HG02970 (cell line): ENCODE measurements at regions not wholly inside any gene's neighbourhood (a gene's known extent, or its start where the extent isn't known, plus 50 kb on each side); places are given as distances from the start of the nearest gene placed in this dataset.
"Not testable (repeated sequence)": the region's sequence is repeated elsewhere in the genome, so short reads cannot be mapped to it uniquely, and the experiment has no call there.

Experiments
- ATAC-seq: cut with Tn5 transposase; IDR thresholded peaks from one replicate; pipeline ENCODE4 v1.9.1; 2021; ENCODE audit warnings: mild to moderate bottlenecking, moderate library complexity, moderate number of reproducible peaks; ENCODE audit not compliant: unreplicated experiment, low FRiP score

DNA sequence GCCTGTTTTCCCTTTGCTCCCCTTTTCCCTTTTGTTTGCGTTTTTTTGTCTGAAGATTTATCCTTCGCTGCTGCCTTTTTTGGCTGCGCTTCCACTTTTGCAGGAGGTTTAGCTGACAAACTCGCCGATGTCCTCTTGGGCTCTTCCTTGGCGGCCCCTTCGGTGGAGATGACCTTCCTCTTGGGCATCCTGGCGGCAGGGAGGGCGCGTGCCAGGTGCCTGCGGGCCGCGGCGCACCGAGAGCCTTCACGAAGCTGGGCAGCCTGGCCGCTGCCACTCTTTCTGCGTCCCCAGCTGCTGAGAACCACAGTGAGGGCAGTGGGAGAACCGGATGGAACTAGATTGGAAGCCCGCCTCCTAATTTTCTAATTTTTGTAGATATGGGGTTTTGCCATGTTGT lies 197.1 kb upstream of the C2CD4B start:
- no peak for ATAC-seq

GRCh38 chr15:62362608-62363007 lies 197.5 kb upstream of the C2CD4B start:
- ATAC-seq = no peak

GRCh38 chr15:62363913-62364312 lies 198.8 kb upstream of the C2CD4B start:
- ATAC-seq = no peak

DNA sequence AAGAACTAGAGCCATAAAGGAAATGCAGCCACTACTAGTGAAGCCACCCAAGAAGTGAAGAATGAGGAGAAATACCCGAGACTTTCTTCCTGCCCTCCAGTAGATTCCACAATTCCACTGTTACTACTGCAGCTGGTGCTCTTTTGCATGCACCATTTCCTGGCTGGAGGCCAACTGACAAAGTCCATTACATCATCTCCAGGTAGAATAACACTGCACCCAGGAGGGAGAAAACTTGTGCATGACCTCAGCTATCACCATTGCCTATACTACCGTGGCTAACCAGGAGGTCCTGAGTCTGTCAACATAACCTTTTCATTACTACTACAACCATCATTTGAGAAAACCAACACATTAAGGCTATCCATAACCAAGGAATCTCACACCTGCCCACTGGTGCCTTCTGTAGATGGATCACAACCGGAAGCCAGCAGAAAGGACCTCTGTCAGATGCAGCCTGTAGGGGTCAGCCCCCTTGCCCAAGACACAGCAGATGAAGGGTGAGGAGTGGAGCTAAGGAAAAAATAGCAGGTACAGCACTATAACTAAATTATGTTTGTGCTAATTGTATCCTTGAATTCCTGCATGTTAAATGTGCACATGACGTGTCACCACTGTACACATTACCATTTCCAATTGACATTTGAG lies 200.8 kb upstream of the C2CD4B start:
- ATAC-seq = no peak

GRCh38 chr15:62369454-62369853 lies 204.4 kb upstream of the C2CD4B start:
- no peak for ATAC-seq

DNA sequence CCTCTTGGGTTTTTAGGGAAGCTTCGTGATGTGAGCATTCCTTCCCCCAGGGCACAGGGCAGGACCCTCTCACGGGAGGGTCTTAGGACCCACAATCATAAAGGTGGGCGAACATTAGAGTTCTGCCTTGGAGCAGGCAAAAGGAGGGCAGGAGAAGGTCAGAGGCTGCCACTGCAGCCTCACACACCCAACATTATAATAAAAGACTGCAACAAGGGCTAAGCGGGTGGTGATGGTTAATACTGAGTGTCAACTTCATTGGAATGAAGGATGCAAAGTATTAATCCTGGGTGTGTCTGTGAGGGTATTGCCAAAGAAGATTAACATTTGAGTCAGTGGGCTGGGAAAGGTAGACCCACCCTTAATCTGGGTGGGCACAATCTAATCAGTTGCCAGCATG lies 206.6 kb upstream of the C2CD4B start:
- not testable (repeated sequence) for ATAC-seq

DNA sequence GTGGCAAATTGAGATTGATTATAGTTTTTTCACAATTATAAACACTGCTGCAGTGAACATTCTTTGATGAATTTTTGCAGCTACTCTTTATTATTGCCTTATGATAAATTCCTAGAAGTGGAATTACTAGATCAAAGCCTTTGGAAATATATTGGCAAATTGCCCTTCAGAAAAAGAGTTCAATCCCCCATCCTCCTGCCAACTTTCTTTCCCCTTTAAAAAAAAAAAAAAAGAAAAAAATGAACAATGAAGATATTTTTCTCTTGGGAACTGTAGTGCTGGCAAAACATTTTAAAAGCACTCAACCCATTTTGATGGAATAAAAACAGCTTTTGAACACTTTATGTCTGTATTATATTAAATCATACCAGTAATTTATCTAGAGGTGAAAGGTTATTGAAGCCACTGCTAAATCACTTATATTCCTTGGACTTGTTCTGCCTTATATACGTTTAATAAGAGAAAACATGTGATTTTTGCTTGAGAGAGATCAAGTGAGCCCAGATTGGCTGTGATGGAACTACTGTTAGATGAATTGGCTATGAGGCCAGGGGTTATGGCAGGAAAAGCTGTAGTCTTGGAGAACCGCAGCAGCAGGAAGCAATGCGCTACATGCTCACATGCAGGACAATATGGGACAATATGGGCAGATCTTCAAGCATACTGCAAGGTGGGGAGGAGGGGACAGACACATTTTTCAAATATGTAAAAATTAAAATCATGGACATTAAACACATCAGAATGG lies 212.8 kb upstream of the C2CD4B start:
- ATAC-seq = no peak

GRCh38 chr15:62378772-62379498 lies 213.8 kb upstream of the C2CD4B start:
- ATAC-seq = no peak

DNA sequence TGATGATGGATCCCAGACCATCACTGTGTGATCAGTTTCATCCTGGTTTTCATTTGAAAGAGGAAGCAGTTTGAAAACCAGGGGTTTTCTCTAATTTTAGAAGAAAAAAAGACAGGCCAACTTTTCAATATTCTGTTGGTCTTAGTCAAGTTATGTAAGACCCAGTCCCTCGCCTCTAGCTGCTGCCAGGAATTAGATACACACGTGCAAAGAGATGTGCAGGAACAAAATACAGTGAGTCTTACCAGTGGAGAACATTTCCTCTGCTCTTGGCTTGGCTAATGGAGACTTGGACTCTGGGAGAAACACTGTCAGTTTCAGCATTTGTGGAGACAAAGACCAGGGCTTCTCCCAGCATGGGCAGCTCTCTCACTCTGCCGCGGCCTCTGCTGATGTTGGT lies 214.9 kb upstream of the C2CD4B start:
- no peak for ATAC-seq

- ATAC-seq = no peak
Observed at GRCh38 chr15:62382046-62382445, 217.0 kb upstream of the C2CD4B start.

DNA sequence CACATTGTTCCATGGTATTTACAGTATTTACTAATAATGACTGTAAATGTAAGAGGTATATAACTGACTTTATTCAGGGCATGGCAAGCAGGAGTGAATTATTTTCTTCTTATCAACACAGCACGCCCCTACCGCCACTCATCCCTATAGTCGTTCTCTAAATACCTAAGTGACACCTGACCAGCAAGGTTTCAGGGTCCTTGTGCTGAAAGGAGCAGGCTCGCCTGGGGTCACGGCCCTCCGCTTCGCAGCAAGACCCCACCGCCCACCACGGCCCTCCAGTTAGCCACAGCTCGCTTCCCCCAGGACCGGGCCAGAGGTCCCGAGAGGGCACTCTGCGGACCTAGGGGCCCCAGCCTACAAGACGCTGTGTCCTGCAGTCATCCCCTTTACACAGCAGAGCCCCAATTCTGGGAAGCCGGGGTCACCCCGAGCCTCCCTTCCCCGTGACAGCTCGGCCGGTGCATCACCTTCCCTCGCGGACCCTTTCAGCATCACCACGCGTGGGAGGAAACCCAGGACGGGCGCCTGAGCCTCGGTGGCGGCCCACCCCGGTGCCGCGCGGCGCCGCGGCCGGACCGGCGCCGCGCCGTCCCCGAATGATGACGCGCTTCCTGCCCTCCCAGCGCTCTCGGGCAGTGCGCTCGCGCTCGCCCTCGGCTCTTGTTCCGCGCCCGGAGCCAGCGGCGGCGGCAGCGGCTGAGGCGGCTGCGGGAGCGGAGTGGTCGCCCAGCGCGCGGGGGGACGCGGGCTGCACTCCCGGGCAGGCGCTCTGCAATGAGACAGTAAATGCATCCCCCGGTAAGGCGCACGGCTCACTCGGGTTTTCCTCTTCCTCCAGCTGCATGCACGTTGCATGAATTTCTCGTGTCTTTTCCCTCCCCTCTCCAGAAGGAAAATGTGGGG lies 225.1 kb upstream of the C2CD4B start, which contains the start of gene TLN2:
Gene TLN2, plus strand, starts transcription at position 666 of the 906 bp plus-strand sequence.
- peak; percentile 92 for ATAC-seq

- ATAC-seq = no peak
Observed at GRCh38 chr15:62390791-62391640, 225.9 kb upstream of the C2CD4B start.

GRCh38 chr15:62391641-62392262 lies 226.7 kb upstream of the C2CD4B start:
- no peak for ATAC-seq

DNA sequence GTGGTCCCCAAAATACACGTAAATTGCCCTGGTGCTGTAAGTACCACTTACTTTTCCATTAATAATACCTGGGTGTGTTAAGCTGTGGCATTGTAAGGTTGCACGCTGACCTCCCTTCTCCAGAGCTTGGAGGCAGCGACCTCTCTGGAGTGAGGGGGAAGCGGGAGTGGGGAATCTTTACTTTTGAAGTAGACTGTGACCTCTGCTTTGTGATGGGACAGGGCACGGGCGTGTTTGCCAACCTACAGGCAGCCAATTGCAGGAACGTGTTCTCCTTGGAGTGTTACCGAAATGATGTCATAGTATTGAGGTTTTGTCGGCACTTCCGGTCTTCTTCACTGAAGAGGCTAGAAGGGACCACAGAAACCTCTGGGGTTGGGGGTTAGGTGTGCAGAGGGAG lies 227.3 kb upstream of the C2CD4B start:
- ATAC-seq = no peak

- ATAC-seq = no peak
Observed at GRCh38 chr15:62393196-62393595, 228.1 kb upstream of the C2CD4B start.

GRCh38 chr15:62394079-62394478 lies 229.0 kb upstream of the C2CD4B start:
- ATAC-seq = no peak

DNA sequence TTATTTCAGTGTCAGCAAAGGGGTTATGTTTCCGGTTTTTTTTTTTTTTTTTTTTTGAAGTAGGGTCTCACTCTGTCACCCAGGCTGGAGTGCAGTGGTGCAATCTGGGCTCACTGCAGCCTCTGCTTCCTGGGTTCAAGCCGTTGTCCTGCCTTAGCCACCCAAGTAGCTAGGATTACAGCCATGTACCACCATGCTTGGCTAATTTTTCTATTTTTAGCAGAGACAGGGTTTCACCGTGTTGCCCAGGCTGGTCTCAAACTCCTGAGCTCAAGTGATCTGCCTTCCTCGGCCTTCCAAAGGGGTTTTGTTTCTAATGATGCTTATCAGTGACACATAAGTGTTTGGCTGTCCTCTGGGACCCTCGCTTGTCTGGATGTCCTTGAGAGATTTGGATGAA lies 235.7 kb upstream of the C2CD4B start:
- ATAC-seq = no peak

- ATAC-seq = no peak
Observed at GRCh38 chr15:62402687-62403086, 237.6 kb upstream of the C2CD4B start.

- ATAC-seq = no peak
Observed at GRCh38 chr15:62403164-62403809, 238.2 kb upstream of the C2CD4B start.
